ENCODE measurements at regions not wholly inside any gene's neighbourhood (a gene's known extent, or its start where the extent isn't known, plus 50 kb on each side); places are given as distances from the start of the nearest gene placed in this dataset.

GRCh38 chr10:33102071-33102470 lies 144.0 kb upstream of the ITGB1 start:
- Histone ChIP-seq H2AFZ (replicated peaks; ENCODE audit: low read length, poor library complexity) (no peak overlapping the region), H2BK120ac (ENCODE audit: low read depth, low read length) (no peak overlapping the region), H3K4me3 (ENCODE audit: insufficient read depth, low read depth, low read length) (no peak overlapping the region), H3K36me3 (ENCODE audit: control insufficient read depth, insufficient read depth, low read length) (no peaks in the 10 kb centered on the region), H3K9ac (ENCODE audit: low read depth, low read length) (no peak overlapping the region), H3K4me1 (ENCODE audit: control insufficient read depth, insufficient read depth, low read length) (peaks cover 4% of the 10 kb centered on the region; the same call in 1 of the 2 replicates), H4K5ac (ENCODE audit: low read depth, low read length) (no peak overlapping the region), H2BK20ac (ENCODE audit: low read depth, low read length) (no peak overlapping the region), H3K4me2 (ENCODE audit: low read depth, low read length) (no peak overlapping the region), H3K27me3 (ENCODE audit: control insufficient read depth, insufficient read depth, low read length) (no peaks in the 10 kb centered on the region), H4K8ac (ENCODE audit: low read depth in 2 of 2, low read length in 2 of 2) (no peak overlapping the region), H3K56ac (ENCODE audit: extremely low read depth, insufficient read depth, low read length) (no peak overlapping the region), H3K79me1 (ENCODE audit: low read depth in 1 of 2, low read length in 2 of 2) (no peaks in the 10 kb centered on the region), H3K18ac (ENCODE audit: low read depth, low read length) (no peak overlapping the region), H2BK15ac (ENCODE audit: low read depth, low read length) (no peak overlapping the region), H3K27ac (ENCODE audit: insufficient read depth, low read length) (no peak overlapping the region), H2BK5ac (ENCODE audit: low read depth, low read length, poor library complexity, severe bottlenecking) (no peak overlapping the region), H3K23ac (ENCODE audit: low read depth, low read length) (no peak overlapping the region), H2AK5ac (ENCODE audit: low read depth, low read length) (no peak overlapping the region), H3K9me1 (ENCODE audit: insufficient read depth, low read length) (peaks cover 4% of the 10 kb centered on the region; the same call in 1 of the 2 replicates), H2AK9ac (replicated peaks; ENCODE audit: low read depth, low read length, poor library complexity) (no peak overlapping the region), H3K9me3 (ENCODE audit: control insufficient read depth, insufficient read depth, low read length) (peaks cover 4% of the 10 kb centered on the region; the same call in 1 of the 2 replicates), H4K20me1 (ENCODE audit: insufficient read depth, low read length) (no peaks in the 10 kb centered on the region), H3K4ac (ENCODE audit: low read depth, low read length) (no peak overlapping the region), H3K14ac (replicated peaks; ENCODE audit: low read depth, low read length) (no peak overlapping the region), H4K91ac (ENCODE audit: insufficient read depth, low read depth, low read length) (no peak overlapping the region)
- dilution Hi-C loops (cut with HindIII; ENCODE audit: low sequenced_read_pairs, unreplicated experiment) (no loop called here), in situ Hi-C loops (cut with MboI; ENCODE audit: low sequenced_read_pairs) (no loop called here), intact Hi-C loops (cut with micrococcal nuclease) (no loop called here)
- no TSS peak for BruUV-seq (replicated peaks)
- CTCF ChIA-PET, result no interaction called here
- TF ChIP-seq SMC3 (IDR thresholded peaks at IDR 0.05; ENCODE audit: low read depth, low read length) (no peak), CHD1 (IDR thresholded peaks at IDR 0.05; ENCODE audit: low read depth, low read length) (no peak), MAFK (IDR thresholded peaks at IDR 0.05; ENCODE audit: low read depth, low read length) (no peak), CEBPB (IDR thresholded peaks at IDR 0.05; ENCODE audit: low read depth, low read length) (no peak), CTCF (conservative IDR thresholded peaks at IDR 0.05; ENCODE audit: low read depth, low read length) (no peak), USF2 (IDR thresholded peaks at IDR 0.05; ENCODE audit: low read depth, low read length) (no peak), RFX5 (IDR thresholded peaks at IDR 0.05; ENCODE audit: low read depth, low read length) (no peak), MAZ (IDR thresholded peaks at IDR 0.05; ENCODE audit: borderline replicate concordance, low read depth, low read length) (no peak), NFE2L2 (IDR thresholded peaks at IDR 0.05; ENCODE audit: low read depth, low read length) (no peak), BHLHE40 (IDR thresholded peaks at IDR 0.05; ENCODE audit: low read depth, low read length) (no peak)
- ATAC-seq (ENCODE audit: low read depth), result no peak
- WGBS, 2 experiments (ENCODE audit: extremely low coverage in 2 of 2, insufficient read length in 1 of 2), result 60% methylated on average over 2 of the region's 5 CpGs; no CpG with 5 or more reads in 1 of the 2 experiments
- DNase-seq, result no peak
- POLR2A ChIA-PET (ENCODE audit: unreplicated experiment), result no interaction called here
